ENCODE measurements at regions not wholly inside any gene's neighbourhood (a gene's known extent, or its start where the extent isn't known, plus 50 kb on each side); places are given as distances from the start of the nearest gene placed in this dataset.

- TF ChIP-seq CTCF (IDR thresholded peaks at IDR 0.05) (no peak), POLR2A (IDR thresholded peaks at IDR 0.05) (no peak)
Measured at GRCh38 chr7:357531-358209, 67.7 kb downstream of the FOXL3 start.

All from breast epithelium (tissue), 3 donors.